Mesendoderm (in vitro differentiated cells): ENCODE measurements at regions not wholly inside any gene's neighbourhood (a gene's known extent, or its start where the extent isn't known, plus 50 kb on each side); places are given as distances from the start of the nearest gene placed in this dataset.

Source experiments
- DNase-seq: peaks from one replicate; pipeline ENCODE4 v3.0.0; 2013
- H2AK5ac ChIP-seq: 2 replicates; pipeline ENCODE4 v1.6.1; 2013; ENCODE audit warnings: low read length, inconsistent platforms
- H2BK120ac ChIP-seq: 2 replicates; pipeline ENCODE4 v1.6.1; 2013; ENCODE audit warnings: low read depth, mild to moderate bottlenecking, low read length, moderate library complexity, mixed read lengths
- H2BK15ac ChIP-seq: replicated peaks from 2 replicates; pipeline ENCODE4 v1.6.1; 2013; ENCODE audit warnings: low read depth, mild to moderate bottlenecking, moderate library complexity
- H2BK5ac ChIP-seq: 2 replicates; pipeline ENCODE4 v1.6.1; 2013; ENCODE audit warnings: low read length, inconsistent platforms
- H3K18ac ChIP-seq: 2 replicates; pipeline ENCODE4 v1.6.1; 2013; ENCODE audit warnings: mild to moderate bottlenecking, low read length, mixed read lengths
- H3K23ac ChIP-seq: one replicate; pipeline ENCODE4 v1.6.1; 2013; ENCODE audit warnings: low read length
- H3K27ac ChIP-seq: 2 replicates; pipeline ENCODE4 v1.5.1; 2013; ENCODE audit warnings: low read depth, mild to moderate bottlenecking, inconsistent platforms, low read length, moderate library complexity
- H3K27me3 ChIP-seq: 2 replicates; pipeline ENCODE4 v1.6.1; 2013; ENCODE audit warnings: low read length, control low read depth, mild to moderate bottlenecking, inconsistent platforms; ENCODE audit not compliant: insufficient read depth, poor library complexity
- H3K36me3 ChIP-seq: 2 replicates; pipeline ENCODE4 v1.6.1; 2013; ENCODE audit warnings: low read length, inconsistent platforms; ENCODE audit not compliant: control insufficient read depth, insufficient read depth
- H3K4ac ChIP-seq: one replicate; pipeline ENCODE4 v1.6.1; 2013; ENCODE audit warnings: low read depth, mild to moderate bottlenecking, low read length, moderate library complexity
- H3K4me1 ChIP-seq: 2 replicates; pipeline ENCODE4 v1.6.1; 2013; ENCODE audit warnings: low read depth, low read length, inconsistent platforms; ENCODE audit not compliant: control insufficient read depth
- H3K4me2 ChIP-seq: 2 replicates; pipeline ENCODE4 v1.6.1; 2013; ENCODE audit warnings: low read length
- H3K4me3 ChIP-seq: 2 replicates; pipeline ENCODE4 v1.5.1; 2013; ENCODE audit warnings: mild to moderate bottlenecking, low read length
- H3K56ac ChIP-seq: one replicate; pipeline ENCODE4 v1.6.1; 2013; ENCODE audit warnings: low read length
- H3K79me1 ChIP-seq: 2 replicates; pipeline ENCODE4 v1.6.1; 2013; ENCODE audit warnings: low read length, inconsistent platforms
- H3K79me2 ChIP-seq: 2 replicates; pipeline ENCODE4 v1.6.1; 2013; ENCODE audit warnings: mild to moderate bottlenecking, low read length; ENCODE audit not compliant: control insufficient read depth, insufficient read depth
- H3K9ac ChIP-seq: 2 replicates; pipeline ENCODE4 v1.6.1; 2013; ENCODE audit warnings: low read length, inconsistent platforms
- H4K5ac ChIP-seq: one replicate; pipeline ENCODE4 v1.6.1; 2013; ENCODE audit warnings: low read length
- H4K8ac ChIP-seq: one replicate; pipeline ENCODE4 v1.6.1; 2013; ENCODE audit warnings: low read depth, mild to moderate bottlenecking, control low read depth, low read length, moderate library complexity
- WGBS: extraction: QIAGEN DNeasy Blood & Tissue Kit; methylation state at CpG from one replicate; pipeline ENCODE4 v1.1.7; 2013; ENCODE audit warnings: low lambda C conversion rate, missing lambda C conversion rate; ENCODE audit not compliant: insufficient coverage; ENCODE audit errors: extremely low coverage; 5-methylcytosine and 5-hydroxymethylcytosine counted together

GRCh38 chr11:103556171-103556570, 446.9 kb downstream of the DYNC2H1 start:
- H3K4me3 ChIP-seq = no peak overlapping the region
- no peak overlapping the region for H3K23ac ChIP-seq
- H3K27ac ChIP-seq = no peak overlapping the region
- WGBS = no CpG with 5 or more reads among the region's 3 CpGs
- H4K5ac ChIP-seq = no peak overlapping the region
- H3K9ac ChIP-seq = no peak overlapping the region
- H3K18ac ChIP-seq = no peak overlapping the region
- DNase-seq = no peak
- no peaks in the 10 kb centered on the region for H3K36me3 ChIP-seq
- H2BK5ac ChIP-seq = no peak overlapping the region
- no peak overlapping the region for H3K56ac ChIP-seq
- no peak overlapping the region for H2AK5ac ChIP-seq
- no peak overlapping the region for H4K8ac ChIP-seq
- H2BK15ac ChIP-seq = no peak overlapping the region
- H3K4ac ChIP-seq = no peak overlapping the region
- no peaks in the 10 kb centered on the region for H3K27me3 ChIP-seq
- H3K4me1 ChIP-seq = no peaks in the 10 kb centered on the region
- H2BK120ac ChIP-seq = no peak overlapping the region
- no peaks in the 10 kb centered on the region for H3K79me1 ChIP-seq
- H3K79me2 ChIP-seq = no peaks in the 10 kb centered on the region
- no peak overlapping the region for H3K4me2 ChIP-seq

GRCh38 chr11:103566116-103566515, 456.9 kb downstream of the DYNC2H1 start:
- H3K79me2 ChIP-seq = no peaks in the 10 kb centered on the region
- H3K23ac ChIP-seq = no peak overlapping the region
- H2BK120ac ChIP-seq = no peak overlapping the region
- no peak overlapping the region for H3K56ac ChIP-seq
- no peak overlapping the region for H3K4me2 ChIP-seq
- H3K4me1 ChIP-seq = no peaks in the 10 kb centered on the region
- no peak overlapping the region for H3K18ac ChIP-seq
- H3K27me3 ChIP-seq = no peaks in the 10 kb centered on the region
- H2AK5ac ChIP-seq = no peak overlapping the region
- H4K5ac ChIP-seq = no peak overlapping the region
- no CpG with 5 or more reads among the region's 4 CpGs for WGBS
- H2BK5ac ChIP-seq = no peak overlapping the region
- no peak for DNase-seq
- no peaks in the 10 kb centered on the region for H3K79me1 ChIP-seq
- no peak overlapping the region for H3K4me3 ChIP-seq
- H3K4ac ChIP-seq = no peak overlapping the region
- H3K27ac ChIP-seq = no peak overlapping the region
- no peak overlapping the region for H2BK15ac ChIP-seq
- H3K9ac ChIP-seq = no peak overlapping the region
- no peak overlapping the region for H4K8ac ChIP-seq
- H3K36me3 ChIP-seq = no peaks in the 10 kb centered on the region

- Histone ChIP-seq H2BK5ac (no peak overlapping the region), H3K4me2 (no peak overlapping the region), H3K18ac (no peak overlapping the region), H3K27ac (no peak overlapping the region), H3K79me2 (no peaks in the 10 kb centered on the region), H2BK120ac (no peak overlapping the region), H3K56ac (peak overlapping the region; percentile 18), H2BK15ac (no peak overlapping the region), H3K23ac (no peak overlapping the region), H3K36me3 (no peaks in the 10 kb centered on the region), H4K8ac (no peak overlapping the region), H3K4me3 (no peak overlapping the region), H3K27me3 (no peaks in the 10 kb centered on the region), H2AK5ac (no peak overlapping the region), H3K4ac (no peak overlapping the region), H3K4me1 (no peaks in the 10 kb centered on the region), H4K5ac (no peak overlapping the region), H3K9ac (no peak overlapping the region), H3K79me1 (no peaks in the 10 kb centered on the region)
- DNase-seq = peak; percentile 17
- WGBS = no CpG with 5 or more reads among the region's 2 CpGs
Observed at GRCh38 chr11:103581760-103582159, 454.7 kb upstream of the DDI1 start.

DNA sequence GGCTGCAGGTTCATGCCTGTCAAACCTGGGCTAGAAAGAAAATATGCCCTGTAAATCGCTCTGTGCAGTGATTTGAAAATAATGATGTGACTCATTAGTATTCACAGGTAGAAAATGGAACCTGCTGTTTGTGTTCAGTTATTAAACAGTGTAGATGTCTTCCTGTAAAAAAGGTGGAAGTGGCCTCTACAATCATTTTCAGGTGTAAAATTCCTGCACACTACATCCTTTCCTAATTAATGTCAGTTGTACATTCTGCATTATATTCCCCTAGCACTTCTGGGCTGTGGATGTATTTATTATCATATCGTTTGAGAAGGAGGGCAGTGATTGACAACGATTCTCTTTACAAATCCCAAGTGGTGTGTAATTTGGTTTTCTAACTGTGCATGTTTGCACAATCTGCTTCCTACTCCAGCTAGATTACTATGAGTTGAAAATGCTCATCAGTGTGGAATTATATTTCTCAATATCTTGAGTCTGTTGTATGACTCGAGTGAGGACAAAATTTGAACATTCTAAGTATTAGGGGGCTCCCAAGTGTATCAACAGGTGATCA, 454.0 kb upstream of the DDI1 start:
- no peak overlapping the region for H3K56ac ChIP-seq
- H3K4me2 ChIP-seq = no peak overlapping the region
- no peaks in the 10 kb centered on the region for H3K79me2 ChIP-seq
- no peaks in the 10 kb centered on the region for H3K79me1 ChIP-seq
- H2BK5ac ChIP-seq = no peak overlapping the region
- no peak overlapping the region for H2AK5ac ChIP-seq
- H3K4ac ChIP-seq = no peak overlapping the region
- no peak overlapping the region for H3K9ac ChIP-seq
- no peak overlapping the region for H2BK15ac ChIP-seq
- H4K8ac ChIP-seq = no peak overlapping the region
- no peak overlapping the region for H3K4me3 ChIP-seq
- H3K4me1 ChIP-seq = no peaks in the 10 kb centered on the region
- no peaks in the 10 kb centered on the region for H3K36me3 ChIP-seq
- no peaks in the 10 kb centered on the region for H3K27me3 ChIP-seq
- no peak for DNase-seq
- no peak overlapping the region for H3K27ac ChIP-seq
- no peak overlapping the region for H4K5ac ChIP-seq
- no peak overlapping the region for H3K18ac ChIP-seq
- H3K23ac ChIP-seq = no peak overlapping the region
- WGBS = no CpG with 5 or more reads among the region's 4 CpGs
- H2BK120ac ChIP-seq = peak overlapping the region; percentile 67

GRCh38 chr11:103584021-103584420, 452.4 kb upstream of the DDI1 start:
- peak; percentile 86 for DNase-seq
- H3K23ac ChIP-seq = no peak overlapping the region
- H3K56ac ChIP-seq = no peak overlapping the region
- H3K4me1 ChIP-seq = peaks cover 5% of the 10 kb centered on the region
- H3K4me2 ChIP-seq = no peak overlapping the region
- no peaks in the 10 kb centered on the region for H3K79me1 ChIP-seq
- H4K8ac ChIP-seq = no peak overlapping the region
- no peaks in the 10 kb centered on the region for H3K79me2 ChIP-seq
- H3K27ac ChIP-seq = peak overlapping the region; percentile 76
- H3K18ac ChIP-seq = peak overlapping the region; percentile 75
- no peak overlapping the region for H4K5ac ChIP-seq
- no peak overlapping the region for H2AK5ac ChIP-seq
- no CpG with 5 or more reads among the region's 2 CpGs for WGBS
- no peak overlapping the region for H3K4me3 ChIP-seq
- no peak overlapping the region for H2BK5ac ChIP-seq
- H2BK120ac ChIP-seq = no peak overlapping the region
- no peak overlapping the region for H3K4ac ChIP-seq
- no peaks in the 10 kb centered on the region for H3K36me3 ChIP-seq
- no peak overlapping the region for H3K9ac ChIP-seq
- no peaks in the 10 kb centered on the region for H3K27me3 ChIP-seq
- H2BK15ac ChIP-seq = no peak overlapping the region

DNA sequence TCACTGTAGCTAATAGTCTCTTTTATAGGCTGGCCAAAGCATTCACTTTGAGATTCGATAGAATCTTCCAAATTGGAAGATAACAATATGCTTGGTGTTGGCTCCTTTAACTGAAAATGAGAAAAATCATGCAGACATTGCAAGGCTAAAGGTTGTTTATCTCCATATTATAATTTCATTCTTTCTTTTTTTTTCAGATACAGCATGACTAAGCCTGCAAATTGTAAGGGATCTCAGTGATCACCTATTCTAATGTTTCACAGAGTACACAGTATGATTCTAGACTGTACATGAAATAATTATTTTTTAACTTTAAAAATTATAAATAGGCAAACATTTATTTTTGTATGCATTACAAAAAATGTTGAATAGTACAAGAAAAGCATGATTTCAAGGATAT, 451.7 kb upstream of the DDI1 start:
- Histone ChIP-seq H3K23ac (no peak overlapping the region), H3K27me3 (no peaks in the 10 kb centered on the region), H3K4ac (no peak overlapping the region), H2BK15ac (no peak overlapping the region), H3K27ac (no peak overlapping the region), H3K18ac (peak overlapping the region; percentile 51), H3K4me2 (no peak overlapping the region), H4K8ac (no peak overlapping the region), H2BK5ac (no peak overlapping the region), H3K9ac (no peak overlapping the region), H2AK5ac (no peak overlapping the region), H3K4me3 (no peak overlapping the region), H3K79me2 (no peaks in the 10 kb centered on the region), H2BK120ac (no peak overlapping the region), H3K56ac (no peak overlapping the region), H3K36me3 (no peaks in the 10 kb centered on the region), H3K79me1 (no peaks in the 10 kb centered on the region), H3K4me1 (peaks cover 5% of the 10 kb centered on the region), H4K5ac (no peak overlapping the region)
- no peak for DNase-seq
- no CpG with 5 or more reads among the region's 1 CpG for WGBS
